CD4-positive, alpha-beta T cell treated with Interleukin-10 for 1 hour (primary cell): ENCODE measurements at regions not wholly inside any gene's neighbourhood (a gene's known extent, or its start where the extent isn't known, plus 50 kb on each side); places are given as distances from the start of the nearest gene placed in this dataset.
A peak's percentile ranks its signal among the peaks of the same experiment; 100 is the strongest.
"Not testable (repeated sequence)": the region's sequence is repeated elsewhere in the genome, so short reads cannot be mapped to it uniquely, and the experiment has no call there.

Experiments
- DNase-seq: peaks from one replicate; pipeline ENCODE4 v3.0.0-alpha.2; 2020

GRCh38 chr12:107568718-107569117 is 116.9 kb upstream of the PWP1 start:
- DNase-seq = no peak

- no peak for DNase-seq
Measured at GRCh38 chr12:107570721-107571120, 114.9 kb upstream of the PWP1 start.

GRCh38 chr12:107571492-107571891 is 114.1 kb upstream of the PWP1 start:
- DNase-seq = no peak

GRCh38 chr12:107574691-107575090 is 110.9 kb upstream of the PWP1 start:
- DNase-seq = no peak

- no peak for DNase-seq
Measured at GRCh38 chr12:107580750-107581618, 104.6 kb upstream of the PWP1 start.

- DNase-seq = no peak
Measured at GRCh38 chr12:107581619-107582015, 104.0 kb upstream of the PWP1 start.

- no peak for DNase-seq
Measured at GRCh38 chr12:107583551-107583950, 102.0 kb upstream of the PWP1 start.

GRCh38 chr12:107584563-107584962 is 101.0 kb upstream of the PWP1 start:
- no peak for DNase-seq

- no peak for DNase-seq
Measured at GRCh38 chr12:107586256-107586970, 99.2 kb upstream of the PWP1 start.

- no peak for DNase-seq
Measured at GRCh38 chr12:107590413-107590812, 95.2 kb upstream of the PWP1 start.

GRCh38 chr12:107590814-107591375 is 94.7 kb upstream of the PWP1 start:
- no peak for DNase-seq

- no peak for DNase-seq
Measured at GRCh38 chr12:107593713-107594381, 91.8 kb upstream of the PWP1 start.

- DNase-seq = no peak
Measured at GRCh38 chr12:107594995-107595394, 90.6 kb upstream of the PWP1 start.

- DNase-seq = no peak
Measured at GRCh38 chr12:107597695-107598410, 87.7 kb upstream of the PWP1 start.

GRCh38 chr12:107598906-107599305 is 86.7 kb upstream of the PWP1 start:
- no peak for DNase-seq

GRCh38 chr12:107600581-107601144 is 84.9 kb upstream of the PWP1 start:
- DNase-seq = no peak

- no peak for DNase-seq
Measured at GRCh38 chr12:107602446-107602845, 83.2 kb upstream of the PWP1 start.

- no peak for DNase-seq
Measured at GRCh38 chr12:107605293-107605692, 80.3 kb upstream of the PWP1 start.

- peak; percentile 76 for DNase-seq
Measured at GRCh38 chr12:107607464-107608392, 77.9 kb upstream of the PWP1 start.

GRCh38 chr12:107608779-107609178 is 76.8 kb upstream of the PWP1 start:
- not testable (repeated sequence) for DNase-seq
